ENCODE measurements at regions not wholly inside any gene's neighbourhood (a gene's known extent, or its start where the extent isn't known, plus 50 kb on each side); places are given as distances from the start of the nearest gene placed in this dataset.
"Not testable (repeated sequence)": the region's sequence is repeated elsewhere in the genome, so short reads cannot be mapped to it uniquely, and the experiment has no call there.

GRCh38 chr18:75691483-75691882, 264.0 kb upstream of the SMIM21 start:
- DNase-seq = no peak
- Histone ChIP-seq H3K9ac (ENCODE audit: low read length) (no peak overlapping the region), H3K4me1 (ENCODE audit: low read length) (no peaks in the 10 kb centered on the region), H3K27me3 (replicated peaks; ENCODE audit: insufficient read depth, low read length) (no peaks in the 10 kb centered on the region), H3F3A (ENCODE audit: insufficient read depth, low read length) (no peaks in the 10 kb centered on the region), H2AFZ (ENCODE audit: low read length) (no peak overlapping the region), H3K36me3 (replicated peaks; ENCODE audit: insufficient read depth, low read length) (no peaks in the 10 kb centered on the region), H3K9me3 (replicated peaks; ENCODE audit: insufficient read depth, low read length) (no peaks in the 10 kb centered on the region), H3K27ac (ENCODE audit: low read length) (no peak overlapping the region), H3K4me2 (ENCODE audit: low read depth, low read length) (no peak overlapping the region), H3K79me2 (ENCODE audit: low read length) (no peaks in the 10 kb centered on the region), H4K20me1 (ENCODE audit: insufficient read depth, low read length) (no peaks in the 10 kb centered on the region), H3K4me3 (ENCODE audit: low read length) (no peak overlapping the region), H3K9me2 (replicated peaks; ENCODE audit: insufficient read depth, low read length) (no peaks in the 10 kb centered on the region)
- no peak for TF ChIP-seq EZH2 (optimal IDR thresholded peaks at IDR 0.05; ENCODE audit: low read depth, low read length)
- no peak for TF ChIP-seq EZH2phosphoT487 (IDR thresholded peaks at IDR 0.05; ENCODE audit: low read length)
- TF ChIP-seq, protein P1, sequence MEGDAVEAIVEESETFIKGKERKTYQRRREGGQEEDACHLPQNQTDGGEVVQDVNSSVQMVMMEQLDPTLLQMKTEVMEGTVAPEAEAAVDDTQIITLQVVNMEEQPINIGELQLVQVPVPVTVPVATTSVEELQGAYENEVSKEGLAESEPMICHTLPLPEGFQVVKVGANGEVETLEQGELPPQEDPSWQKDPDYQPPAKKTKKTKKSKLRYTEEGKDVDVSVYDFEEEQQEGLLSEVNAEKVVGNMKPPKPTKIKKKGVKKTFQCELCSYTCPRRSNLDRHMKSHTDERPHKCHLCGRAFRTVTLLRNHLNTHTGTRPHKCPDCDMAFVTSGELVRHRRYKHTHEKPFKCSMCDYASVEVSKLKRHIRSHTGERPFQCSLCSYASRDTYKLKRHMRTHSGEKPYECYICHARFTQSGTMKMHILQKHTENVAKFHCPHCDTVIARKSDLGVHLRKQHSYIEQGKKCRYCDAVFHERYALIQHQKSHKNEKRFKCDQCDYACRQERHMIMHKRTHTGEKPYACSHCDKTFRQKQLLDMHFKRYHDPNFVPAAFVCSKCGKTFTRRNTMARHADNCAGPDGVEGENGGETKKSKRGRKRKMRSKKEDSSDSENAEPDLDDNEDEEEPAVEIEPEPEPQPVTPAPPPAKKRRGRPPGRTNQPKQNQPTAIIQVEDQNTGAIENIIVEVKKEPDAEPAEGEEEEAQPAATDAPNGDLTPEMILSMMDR (IDR thresholded peaks at IDR 0.05; ENCODE audit: low read length) = no peak

GRCh38 chr18:75690283-75690682, 262.8 kb upstream of the SMIM21 start:
- not testable (repeated sequence) for H3K4me3 ChIP-seq (ENCODE audit: low read length); H3K27ac ChIP-seq (ENCODE audit: low read length); H3K36me3 ChIP-seq (replicated peaks; ENCODE audit: insufficient read depth, low read length); H3F3A ChIP-seq (ENCODE audit: insufficient read depth, low read length); H3K4me1 ChIP-seq (ENCODE audit: low read length); H3K9me2 ChIP-seq (replicated peaks; ENCODE audit: insufficient read depth, low read length); H3K9me3 ChIP-seq (replicated peaks; ENCODE audit: insufficient read depth, low read length); H3K27me3 ChIP-seq (replicated peaks; ENCODE audit: insufficient read depth, low read length); H3K4me2 ChIP-seq (ENCODE audit: low read depth, low read length); H2AFZ ChIP-seq (ENCODE audit: low read length); H3K79me2 ChIP-seq (ENCODE audit: low read length); H3K9ac ChIP-seq (ENCODE audit: low read length); DNase-seq; H4K20me1 ChIP-seq (ENCODE audit: insufficient read depth, low read length)

DNA sequence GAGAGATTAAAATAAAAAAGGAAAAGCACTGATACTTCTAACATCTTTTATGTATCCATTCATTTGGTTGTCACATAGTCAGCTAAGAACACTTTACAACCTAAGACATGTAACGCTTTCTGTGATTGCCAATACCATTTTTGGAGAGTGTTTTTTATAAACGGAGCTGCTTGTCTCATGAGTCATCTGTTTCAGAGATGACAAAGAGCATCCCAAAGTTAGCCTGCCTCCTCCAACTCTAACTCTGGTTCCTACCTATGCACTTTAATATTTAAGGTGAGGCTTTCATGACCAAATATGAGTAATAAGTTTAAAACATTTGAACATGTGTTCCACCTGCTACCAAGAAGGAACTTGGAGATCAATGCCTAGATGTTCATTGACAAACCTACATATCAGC, 260.1 kb upstream of the SMIM21 start:
- no peaks in the 10 kb centered on the region for H3K27me3 ChIP-seq (replicated peaks; ENCODE audit: insufficient read depth, low read length)
- no peaks in the 10 kb centered on the region for H3K9me2 ChIP-seq (replicated peaks; ENCODE audit: insufficient read depth, low read length)
- no peak overlapping the region for H3K9ac ChIP-seq (ENCODE audit: low read length)
- no peaks in the 10 kb centered on the region for H3K79me2 ChIP-seq (ENCODE audit: low read length)
- H3K4me1 ChIP-seq (ENCODE audit: low read length) = no peaks in the 10 kb centered on the region
- H3K36me3 ChIP-seq (replicated peaks; ENCODE audit: insufficient read depth, low read length) = no peaks in the 10 kb centered on the region
- H2AFZ ChIP-seq (ENCODE audit: low read length) = no peak overlapping the region
- H3F3A ChIP-seq (ENCODE audit: insufficient read depth, low read length) = no peaks in the 10 kb centered on the region
- no peaks in the 10 kb centered on the region for H3K9me3 ChIP-seq (replicated peaks; ENCODE audit: insufficient read depth, low read length)
- DNase-seq = no peak
- H4K20me1 ChIP-seq (ENCODE audit: insufficient read depth, low read length) = no peaks in the 10 kb centered on the region
- TF ChIP-seq EZH2phosphoT487 (IDR thresholded peaks at IDR 0.05; ENCODE audit: low read length) (no peak), EZH2 (optimal IDR thresholded peaks at IDR 0.05; ENCODE audit: low read depth, low read length) (no peak)
- TF ChIP-seq, protein P1 (IDR thresholded peaks at IDR 0.05; ENCODE audit: low read length) = no peak
- H3K4me3 ChIP-seq (ENCODE audit: low read length) = no peak overlapping the region
- no peak overlapping the region for H3K4me2 ChIP-seq (ENCODE audit: low read depth, low read length)
- H3K27ac ChIP-seq (ENCODE audit: low read length) = no peak overlapping the region

DNA sequence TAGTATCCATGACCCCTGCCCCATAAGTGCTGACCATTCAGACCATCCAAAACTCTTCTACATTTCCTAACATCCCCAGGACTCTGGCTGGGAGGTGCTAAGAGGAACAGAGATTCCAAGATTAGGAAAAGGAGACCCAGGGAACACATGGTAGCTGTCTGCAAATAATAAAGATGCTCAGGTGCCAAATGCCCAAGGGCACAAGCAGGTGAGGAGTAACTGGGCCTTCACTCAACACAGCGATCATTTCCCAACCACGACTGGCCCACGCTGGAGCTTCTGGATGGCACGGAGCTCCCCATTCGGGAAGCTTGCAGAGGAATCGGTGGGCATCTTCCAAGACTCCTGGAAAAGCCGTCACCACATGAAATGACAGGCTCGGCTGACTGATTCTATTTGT, 255.9 kb upstream of the SMIM21 start:
- no peaks in the 10 kb centered on the region for H3F3A ChIP-seq (ENCODE audit: insufficient read depth, low read length)

More for the DNA sequence above, 255.9 kb upstream of the SMIM21 start:
- no peaks in the 10 kb centered on the region for H3K36me3 ChIP-seq (replicated peaks; ENCODE audit: insufficient read depth, low read length)
- no peaks in the 10 kb centered on the region for H4K20me1 ChIP-seq (ENCODE audit: insufficient read depth, low read length)
- no peak overlapping the region for H3K27ac ChIP-seq (ENCODE audit: low read length)
- no peaks in the 10 kb centered on the region for H3K9me2 ChIP-seq (replicated peaks; ENCODE audit: insufficient read depth, low read length)
- no peak overlapping the region for H3K4me2 ChIP-seq (ENCODE audit: low read depth, low read length)
- no peaks in the 10 kb centered on the region for H3K79me2 ChIP-seq (ENCODE audit: low read length)
- no peak overlapping the region for H3K9ac ChIP-seq (ENCODE audit: low read length)
- no peak for TF ChIP-seq EZH2phosphoT487 (IDR thresholded peaks at IDR 0.05; ENCODE audit: low read length)
- H3K9me3 ChIP-seq (replicated peaks; ENCODE audit: insufficient read depth, low read length) = no peaks in the 10 kb centered on the region
- H3K4me3 ChIP-seq (ENCODE audit: low read length) = no peak overlapping the region
- no peaks in the 10 kb centered on the region for H3K27me3 ChIP-seq (replicated peaks; ENCODE audit: insufficient read depth, low read length)
- no peak overlapping the region for H2AFZ ChIP-seq (ENCODE audit: low read length)
- DNase-seq = no peak
- no peaks in the 10 kb centered on the region for H3K4me1 ChIP-seq (ENCODE audit: low read length)
